K562 (cell line): ENCODE measurements at regions not wholly inside any gene's neighbourhood (a gene's known extent, or its start where the extent isn't known, plus 50 kb on each side); places are given as distances from the start of the nearest gene placed in this dataset.

Experiments used
- CREB1 ChIP-seq, 2 experiments: sonication (generic) in 1 of 2; formaldehyde crosslinking in 1 of 2; IDR thresholded peaks; 2 replicates each; pipeline versions ENCODE4 v1.6.1 to v1.8.0; 2012 to 2022; ENCODE audit warnings: inconsistent platforms in 1 of 2, mild to moderate bottlenecking in 1 of 2, missing genetic modification reagents in 1 of 2, moderate library complexity in 1 of 2
- CTCF ChIP-seq, 3 experiments: IDR thresholded peaks in 2 of 3; conservative IDR thresholded peaks in 1 of 3; 2 replicates each; pipeline ENCODE4 v1.5.1; 2011 to 2012; ENCODE audit warnings: low read length in 3 of 3, mild to moderate bottlenecking in 3 of 3, control low read depth in 2 of 3, improper control_type of control experiment in 1 of 3, inconsistent platforms in 1 of 3, low read depth in 1 of 3, mixed read lengths in 1 of 3, moderate library complexity in 1 of 3; ENCODE audit not compliant: insufficient read depth in 2 of 3
- L3MBTL2 ChIP-seq: fragments of 450-650 bp; IDR thresholded peaks from 2 replicates; pipeline ENCODE4 v1.6.1; 2016; ENCODE audit warnings: mild to moderate bottlenecking, moderate library complexity
- NCOA1 ChIP-seq: fragments of 450-650 bp; IDR thresholded peaks from 2 replicates; pipeline ENCODE4 v1.6.1; 2016; ENCODE audit warnings: low read depth
- USF1 ChIP-seq: sonication (generic); formaldehyde crosslinking; IDR thresholded peaks from 2 replicates; pipeline ENCODE4 v1.9.0; 2022; ENCODE audit warnings: mild to moderate bottlenecking, missing genetic modification reagents
- USF2 ChIP-seq: sonication (generic); formaldehyde crosslinking; IDR thresholded peaks from 2 replicates; pipeline ENCODE4 v1.5.0; 2020; ENCODE audit warnings: missing genetic modification reagents
- ZNF740 ChIP-seq, 3 experiments: fragments of 200-800 bp in 1 of 3; sonication (Bioruptor generic) in 1 of 3; sonication (generic) in 1 of 3; formaldehyde crosslinking in 1 of 3; IDR thresholded peaks; 2 replicates each; pipeline versions ENCODE4 v1.6.1 to v1.8.0; 2016 to 2022; ENCODE audit warnings: mild to moderate bottlenecking in 2 of 3, missing compliant biosample characterization in 2 of 3, missing genetic modification characterization in 2 of 3, missing genetic modification reagents in 1 of 3
- ZZZ3 ChIP-seq: fragments of 450-650 bp; IDR thresholded peaks from 2 replicates; pipeline ENCODE4 v1.6.1; 2016; ENCODE audit warnings: antibody characterized with exemption, mild to moderate bottlenecking, moderate library complexity
- TF ChIP-seq, protein P1 (sequence below): fragments of 450-650 bp; IDR thresholded peaks from 2 replicates; pipeline ENCODE4 v1.6.1; 2016; ENCODE audit warnings: mild to moderate bottlenecking

DNA sequence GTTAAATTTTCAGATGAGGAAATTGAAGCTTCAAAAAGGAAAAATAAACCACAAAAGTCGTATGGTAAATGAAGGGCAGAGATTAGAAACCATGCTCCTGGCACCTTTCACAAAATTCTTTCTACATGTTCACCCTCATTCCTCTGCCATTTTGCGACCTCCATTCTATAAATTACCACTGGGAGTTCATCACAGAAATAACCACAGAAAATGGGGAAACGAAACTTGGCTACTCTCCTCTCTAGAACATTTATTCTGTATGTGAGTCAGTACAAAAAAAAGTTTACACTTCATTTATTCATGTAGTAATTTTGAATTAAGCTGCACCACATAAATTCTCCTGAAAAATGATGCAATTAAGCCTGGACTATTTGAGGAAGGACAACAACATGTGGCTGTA lies 320.9 kb upstream of the C1orf87 start:
- no peak for TF ChIP-seq L3MBTL2
- TF ChIP-seq ZZZ3: no peak
- TF ChIP-seq USF1 (CRISPR knock-in tag): no peak
- TF ChIP-seq ZNF740 (CRISPR knock-in tag; IDR thresholded peaks at IDR 0.05): no peak
- TF ChIP-seq ZNF740 (tag; IDR thresholded peaks at IDR 0.05): no peak
- no peak for TF ChIP-seq NCOA1
- no peak for TF ChIP-seq USF2 (CRISPR knock-in tag)
- no peak for TF ChIP-seq CREB1 (IDR thresholded peaks at IDR 0.05)
- no peak for TF ChIP-seq CREB1 (CRISPR knock-in tag; IDR thresholded peaks at IDR 0.05)
- TF ChIP-seq, protein P1, sequence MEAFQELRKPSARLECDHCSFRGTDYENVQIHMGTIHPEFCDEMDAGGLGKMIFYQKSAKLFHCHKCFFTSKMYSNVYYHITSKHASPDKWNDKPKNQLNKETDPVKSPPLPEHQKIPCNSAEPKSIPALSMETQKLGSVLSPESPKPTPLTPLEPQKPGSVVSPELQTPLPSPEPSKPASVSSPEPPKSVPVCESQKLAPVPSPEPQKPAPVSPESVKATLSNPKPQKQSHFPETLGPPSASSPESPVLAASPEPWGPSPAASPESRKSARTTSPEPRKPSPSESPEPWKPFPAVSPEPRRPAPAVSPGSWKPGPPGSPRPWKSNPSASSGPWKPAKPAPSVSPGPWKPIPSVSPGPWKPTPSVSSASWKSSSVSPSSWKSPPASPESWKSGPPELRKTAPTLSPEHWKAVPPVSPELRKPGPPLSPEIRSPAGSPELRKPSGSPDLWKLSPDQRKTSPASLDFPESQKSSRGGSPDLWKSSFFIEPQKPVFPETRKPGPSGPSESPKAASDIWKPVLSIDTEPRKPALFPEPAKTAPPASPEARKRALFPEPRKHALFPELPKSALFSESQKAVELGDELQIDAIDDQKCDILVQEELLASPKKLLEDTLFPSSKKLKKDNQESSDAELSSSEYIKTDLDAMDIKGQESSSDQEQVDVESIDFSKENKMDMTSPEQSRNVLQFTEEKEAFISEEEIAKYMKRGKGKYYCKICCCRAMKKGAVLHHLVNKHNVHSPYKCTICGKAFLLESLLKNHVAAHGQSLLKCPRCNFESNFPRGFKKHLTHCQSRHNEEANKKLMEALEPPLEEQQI: no peak
- no peak for TF ChIP-seq CTCF (IDR thresholded peaks at IDR 0.05 in 2 of 3, conservative IDR thresholded peaks at IDR 0.05 in 1 of 3; ENCODE audit: insufficient read depth in 2 of 3, low read depth in 1 of 3, low read length in 3 of 3)
